C4-2B (cell line): ENCODE measurements at regions not wholly inside any gene's neighbourhood (a gene's known extent, or its start where the extent isn't known, plus 50 kb on each side); places are given as distances from the start of the nearest gene placed in this dataset.

Source experiments
- CTCF ChIP-seq: fragments of 450-650 bp; conservative IDR thresholded peaks from 2 replicates; pipeline ENCODE4 v1.5.1; 2017; ENCODE audit warnings: mild to moderate bottlenecking
- ZFX ChIP-seq: fragments of 450-650 bp; IDR thresholded peaks from 2 replicates; pipeline ENCODE4 v1.6.1; 2017

GRCh38 chr3:137692803-137693431 lies 71.2 kb upstream of the SOX14 start:
- TF ChIP-seq CTCF (peak; percentile 93), ZFX (no peak)
